ENCODE measurements at regions not wholly inside any gene's neighbourhood (a gene's known extent, or its start where the extent isn't known, plus 50 kb on each side); places are given as distances from the start of the nearest gene placed in this dataset.

GRCh38 chr7:79782906-79783305 lies 329.4 kb upstream of the MAGI2 start:
- DNase-seq (no peak), ATAC-seq (no peak)
- Histone ChIP-seq H3K9me3 (no peaks in the 10 kb centered on the region), H3K27me3 (no peaks in the 10 kb centered on the region), H3K4me1 (peaks cover 0 to under 1% of the 10 kb centered on the region in 2 donors), H3K4me3 (no peak overlapping the region), H3K27ac (no peak overlapping the region), H3K36me3 (no peaks in the 10 kb centered on the region)
- in situ Hi-C loops (cut with MboI; ENCODE audit: low sequenced_read_pairs in 4 of 4) (no loop called here), intact Hi-C loops (cut with DNase I; ENCODE audit: low total_unique reads) (no loop called here)
- no peak for TF ChIP-seq POLR2A (IDR thresholded peaks at IDR 0.05)
- no peak for TF ChIP-seq CTCF (IDR thresholded peaks at IDR 0.05 in 4 of 5, conservative IDR thresholded peaks at IDR 0.05 in 1 of 5)

GRCh38 chr7:79782256-79782655 lies 328.8 kb upstream of the MAGI2 start:
- ATAC-seq: no peak
- Histone ChIP-seq H3K27ac (no peak overlapping the region), H3K27me3 (no peaks in the 10 kb centered on the region), H3K4me1 (peaks cover 0 to 6% of the 10 kb centered on the region in 2 donors), H3K36me3 (no peaks in the 10 kb centered on the region), H3K4me3 (no peak overlapping the region), H3K9me3 (no peaks in the 10 kb centered on the region)
- intact Hi-C loops (cut with DNase I; ENCODE audit: low total_unique reads) (no loop called here), in situ Hi-C loops (cut with MboI; ENCODE audit: low sequenced_read_pairs in 4 of 4) (no loop called here)
- no peak for DNase-seq
- no peak for TF ChIP-seq CTCF (IDR thresholded peaks at IDR 0.05 in 4 of 5, conservative IDR thresholded peaks at IDR 0.05 in 1 of 5)
- TF ChIP-seq POLR2A (IDR thresholded peaks at IDR 0.05): no peak

GRCh38 chr7:79781716-79782115 lies 328.2 kb upstream of the MAGI2 start:
- Histone ChIP-seq H3K27me3 (no peaks in the 10 kb centered on the region), H3K27ac (no peak overlapping the region), H3K4me1 (peaks cover 0 to 6% of the 10 kb centered on the region in 2 donors), H3K36me3 (no peaks in the 10 kb centered on the region), H3K9me3 (no peaks in the 10 kb centered on the region), H3K4me3 (no peak overlapping the region)
- in situ Hi-C loops (cut with MboI; ENCODE audit: low sequenced_read_pairs in 4 of 4) (no loop called here), intact Hi-C loops (cut with DNase I; ENCODE audit: low total_unique reads) (no loop called here)
- TF ChIP-seq POLR2A (IDR thresholded peaks at IDR 0.05) (no peak), CTCF (IDR thresholded peaks at IDR 0.05 in 4 of 5, conservative IDR thresholded peaks at IDR 0.05 in 1 of 5) (no peak)
- DNase-seq: no peak
- no peak for ATAC-seq

DNA sequence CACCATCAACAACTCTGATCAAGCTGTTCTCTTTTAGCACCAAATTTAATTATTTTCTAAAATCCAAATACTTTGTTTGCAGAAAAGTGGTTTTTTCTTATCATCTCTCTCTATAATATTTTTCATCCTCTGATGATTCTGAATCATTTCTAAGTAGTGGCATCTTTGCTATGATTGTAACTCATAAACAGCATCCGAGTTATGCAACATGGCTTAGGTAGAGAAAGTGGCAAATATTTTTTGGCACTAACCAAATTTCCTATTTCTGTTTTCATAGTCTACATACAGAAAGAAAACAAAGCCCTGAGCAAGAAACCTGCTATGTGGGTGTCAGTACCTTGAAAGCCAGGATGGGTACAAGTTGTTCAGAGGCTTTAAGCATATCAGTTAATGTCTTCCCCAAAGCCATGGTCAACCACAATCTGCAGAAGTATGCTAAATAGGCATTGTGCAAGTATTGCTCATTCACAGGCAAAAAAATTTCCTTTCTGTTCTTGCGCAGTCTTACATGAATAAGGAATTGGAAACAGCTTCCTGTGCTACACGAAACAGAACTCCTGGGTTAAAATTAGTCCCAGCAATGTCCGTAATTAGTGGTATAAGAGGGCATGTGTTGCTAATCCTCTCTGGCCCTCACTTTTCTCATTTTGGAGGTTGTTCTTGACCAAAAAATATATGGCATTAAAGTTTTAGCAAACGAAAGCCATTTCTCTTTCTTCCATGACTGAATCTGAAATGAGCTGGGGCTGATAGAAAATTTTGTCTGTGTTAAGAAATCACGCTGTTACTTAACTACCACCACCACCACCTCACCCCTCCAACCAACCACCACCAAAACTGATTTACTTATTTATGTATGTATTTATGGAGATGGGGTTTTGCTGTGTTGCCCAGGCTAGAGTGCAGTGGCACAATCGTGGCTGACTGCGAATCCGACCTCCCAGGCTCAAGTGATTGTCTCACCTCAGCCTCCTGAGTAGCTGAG lies 325.6 kb upstream of the MAGI2 start:
- intact Hi-C loops (cut with DNase I; ENCODE audit: low total_unique reads): no loop called here
- H3K4me1 ChIP-seq: peaks cover 0 to 6% of the 10 kb centered on the region in 2 donors
- no peak overlapping the region for H3K4me3 ChIP-seq
- TF ChIP-seq CTCF (IDR thresholded peaks at IDR 0.05 in 4 of 5, conservative IDR thresholded peaks at IDR 0.05 in 1 of 5): no peak
- TF ChIP-seq POLR2A (IDR thresholded peaks at IDR 0.05): no peak
- ATAC-seq (no peak), DNase-seq (no peak)
- in situ Hi-C loops (cut with MboI; ENCODE audit: low sequenced_read_pairs in 4 of 4): no loop called here
- no peaks in the 10 kb centered on the region for H3K27me3 ChIP-seq
- no peak overlapping the region for H3K27ac ChIP-seq
- H3K9me3 ChIP-seq: no peaks in the 10 kb centered on the region
- H3K36me3 ChIP-seq: no peaks in the 10 kb centered on the region

All from gastrocnemius medialis (tissue), 4 donors.